HFF-Myc (cell line): ENCODE measurements at regions not wholly inside any gene's neighbourhood (a gene's known extent, or its start where the extent isn't known, plus 50 kb on each side); places are given as distances from the start of the nearest gene placed in this dataset.

Source experiments
- DNase-seq: peaks from one replicate; pipeline ENCODE4 v3.0.0-alpha.2; 2011; ENCODE audit warnings: low read depth; ENCODE audit errors: extremely low read depth
- H3K4me3 ChIP-seq: replicated peaks from 2 replicates; pipeline ENCODE4 v1.5.1; 2011; ENCODE audit warnings: low read depth, mild to moderate bottlenecking, control low read depth, low read length
- CTCF ChIP-seq: IDR thresholded peaks from 2 replicates; pipeline ENCODE4 v1.5.1; 2012; ENCODE audit warnings: mild to moderate bottlenecking, low read depth, low read length, control low read depth; ENCODE audit errors: missing control alignments

- DNase-seq: no peak
- TF ChIP-seq CTCF: no peak
- no peak overlapping the region for H3K4me3 ChIP-seq
Observed at GRCh38 chr14:42475289-42475688, 868.6 kb downstream of the LRFN5 start.

GRCh38 chr14:42470427-42470719 is 863.7 kb downstream of the LRFN5 start:
- no peak overlapping the region for H3K4me3 ChIP-seq
- no peak for DNase-seq
- no peak for TF ChIP-seq CTCF

GRCh38 chr14:42469637-42470426 is 863.2 kb downstream of the LRFN5 start:
- no peak for DNase-seq
- no peak for TF ChIP-seq CTCF
- H3K4me3 ChIP-seq: no peak overlapping the region

DNA sequence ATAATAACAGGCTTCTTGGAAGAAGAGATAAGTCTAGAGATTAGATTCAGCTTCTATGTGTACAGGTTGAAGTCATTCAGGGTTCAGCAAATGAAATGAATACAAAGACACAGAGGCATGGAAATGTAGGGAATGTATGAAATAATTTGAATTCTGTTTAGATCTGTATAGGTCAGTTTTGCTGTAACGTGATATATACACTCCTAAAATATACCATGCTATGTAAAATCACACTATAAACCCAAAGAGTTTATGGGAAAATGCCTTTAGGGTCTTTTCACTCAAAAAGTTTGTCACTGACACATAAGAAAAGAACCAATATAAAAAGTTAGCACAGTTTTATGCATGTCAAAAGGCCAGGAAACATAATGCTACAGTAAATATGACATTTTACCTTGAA is 854.0 kb downstream of the LRFN5 start:
- DNase-seq: no peak
- TF ChIP-seq CTCF: no peak
- H3K4me3 ChIP-seq: no peak overlapping the region

DNA sequence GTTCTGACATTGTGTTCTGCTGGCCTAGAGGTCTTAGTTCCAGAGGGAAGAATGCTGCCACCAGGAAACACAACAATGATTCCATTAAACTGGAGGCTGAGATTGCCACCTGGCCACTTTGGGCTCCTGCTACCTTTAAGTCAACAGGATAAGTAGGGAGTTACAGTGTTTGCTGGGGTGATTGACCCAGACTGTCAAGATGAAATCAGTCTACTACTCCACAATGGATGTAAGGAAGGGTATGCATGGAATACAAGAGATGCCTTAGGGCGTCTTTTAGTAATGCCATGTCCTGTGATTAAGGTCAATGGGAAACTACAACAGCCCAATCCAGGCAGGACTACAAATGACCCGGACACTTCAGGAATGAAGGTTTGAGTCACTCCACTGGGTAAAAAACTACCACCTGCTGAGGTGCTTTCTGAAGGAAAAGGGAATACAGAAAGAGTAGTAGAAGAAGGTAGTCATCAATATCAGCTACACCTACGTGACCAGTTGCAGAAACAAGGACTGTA is 852.6 kb downstream of the LRFN5 start:
- DNase-seq: no peak
- no peak for TF ChIP-seq CTCF
- no peak overlapping the region for H3K4me3 ChIP-seq

GRCh38 chr14:42441615-42442014 is 834.9 kb downstream of the LRFN5 start:
- no peak for DNase-seq
- TF ChIP-seq CTCF: no peak
- no peak overlapping the region for H3K4me3 ChIP-seq

- DNase-seq: no peak
- no peak overlapping the region for H3K4me3 ChIP-seq
- TF ChIP-seq CTCF: no peak
Observed at GRCh38 chr14:42437809-42438208, 831.1 kb downstream of the LRFN5 start.
